ENCODE measurements at regions not wholly inside any gene's neighbourhood (a gene's known extent, or its start where the extent isn't known, plus 50 kb on each side); places are given as distances from the start of the nearest gene placed in this dataset.

- no peaks in the 10 kb centered on the region for H3K27me3 ChIP-seq (replicated peaks; ENCODE audit: control insufficient read depth, insufficient read depth, low read length)
- no peak for TF ChIP-seq CTCF (IDR thresholded peaks at IDR 0.05; ENCODE audit: insufficient read depth in 1 of 2, low read depth in 1 of 2, low read length in 1 of 2, severe bottlenecking in 1 of 2, unreplicated experiment in 1 of 2)
- no peak overlapping the region for H3K4me3 ChIP-seq (ENCODE audit: low read depth, low read length)
- ChIA-PET POLR2A (no interaction called here), CTCF (no interaction called here)
- H3K4me3 Mint-ChIP-seq (ENCODE audit: unreplicated experiment), result no peak overlapping the region
- no peaks in the 10 kb centered on the region for H3K36me3 ChIP-seq (ENCODE audit: control insufficient read depth, insufficient read depth, low read length)
- no peaks in the 10 kb centered on the region for H3K4me1 ChIP-seq
- no peak for DNase-seq
- H3K36me3 Mint-ChIP-seq (ENCODE audit: insufficient read depth, unreplicated experiment), result no peaks in the 10 kb centered on the region
- intact Hi-C loops (cut with micrococcal nuclease; ENCODE audit: unreplicated experiment), result no loop called here
- no peak overlapping the region for H3K27ac Mint-ChIP-seq (ENCODE audit: unreplicated experiment)
- no peaks in the 10 kb centered on the region for H3K4me1 Mint-ChIP-seq (ENCODE audit: low read depth, unreplicated experiment)
- H3K27me3 Mint-ChIP-seq (ENCODE audit: insufficient read depth, unreplicated experiment), result no peaks in the 10 kb centered on the region
- H3K9me3 ChIP-seq, result no peaks in the 10 kb centered on the region
- no TSS peak for BruUV-seq (replicated peaks)
- no peaks in the 10 kb centered on the region for H3K9me3 Mint-ChIP-seq (ENCODE audit: unreplicated experiment)
Measured at GRCh38 chr5:44907396-44907795, 98.6 kb downstream of the MRPS30 start.

DNA sequence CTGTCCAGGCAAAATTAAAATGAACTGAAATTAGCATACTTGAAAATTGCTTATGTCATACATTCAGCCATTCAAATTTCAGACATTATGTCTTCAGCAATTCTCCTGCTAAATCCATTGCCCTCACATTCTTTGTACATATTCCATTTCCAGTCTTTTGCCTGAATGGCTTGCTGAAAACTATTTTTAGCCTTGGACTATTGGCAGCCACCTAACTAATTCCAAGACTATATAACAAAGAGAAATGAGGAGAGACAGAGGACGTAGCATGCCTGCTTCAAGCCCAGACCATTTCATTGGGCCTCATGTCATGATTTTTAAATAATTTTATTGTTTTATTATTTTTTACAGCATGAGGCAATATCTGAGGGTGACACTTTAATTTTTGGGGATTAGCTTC, 100.3 kb downstream of the MRPS30 start:
- no peaks in the 10 kb centered on the region for H3K4me1 ChIP-seq
- CTCF ChIA-PET, result no interaction called here
- no TSS peak for BruUV-seq (replicated peaks)
- H3K4me1 Mint-ChIP-seq (ENCODE audit: low read depth, unreplicated experiment), result no peaks in the 10 kb centered on the region
- H3K27ac Mint-ChIP-seq (ENCODE audit: unreplicated experiment), result no peak overlapping the region
- no peaks in the 10 kb centered on the region for H3K9me3 Mint-ChIP-seq (ENCODE audit: unreplicated experiment)
- no peaks in the 10 kb centered on the region for H3K27me3 Mint-ChIP-seq (ENCODE audit: insufficient read depth, unreplicated experiment)
- H3K27me3 ChIP-seq (replicated peaks; ENCODE audit: control insufficient read depth, insufficient read depth, low read length), result no peaks in the 10 kb centered on the region
- intact Hi-C loops (cut with micrococcal nuclease; ENCODE audit: unreplicated experiment), result no loop called here
- no peaks in the 10 kb centered on the region for H3K9me3 ChIP-seq
- H3K36me3 ChIP-seq (ENCODE audit: control insufficient read depth, insufficient read depth, low read length), result no peaks in the 10 kb centered on the region
- H3K36me3 Mint-ChIP-seq (ENCODE audit: insufficient read depth, unreplicated experiment), result no peaks in the 10 kb centered on the region
- H3K4me3 Mint-ChIP-seq (ENCODE audit: unreplicated experiment), result no peak overlapping the region
- no peak overlapping the region for H3K4me3 ChIP-seq (ENCODE audit: low read depth, low read length)
- POLR2A ChIA-PET, result no interaction called here
- no peak for DNase-seq
- no peak for TF ChIP-seq CTCF (IDR thresholded peaks at IDR 0.05; ENCODE audit: insufficient read depth in 1 of 2, low read depth in 1 of 2, low read length in 1 of 2, severe bottlenecking in 1 of 2, unreplicated experiment in 1 of 2)

GRCh38 chr5:44911501-44911900, 102.8 kb downstream of the MRPS30 start:
- H3K4me3 Mint-ChIP-seq (ENCODE audit: unreplicated experiment), result no peak overlapping the region
- no peak for TF ChIP-seq CTCF (IDR thresholded peaks at IDR 0.05; ENCODE audit: insufficient read depth in 1 of 2, low read depth in 1 of 2, low read length in 1 of 2, severe bottlenecking in 1 of 2, unreplicated experiment in 1 of 2)
- H3K27me3 ChIP-seq (replicated peaks; ENCODE audit: control insufficient read depth, insufficient read depth, low read length), result no peaks in the 10 kb centered on the region
- H3K9me3 Mint-ChIP-seq (ENCODE audit: unreplicated experiment), result no peaks in the 10 kb centered on the region
- no peaks in the 10 kb centered on the region for H3K36me3 Mint-ChIP-seq (ENCODE audit: insufficient read depth, unreplicated experiment)
- H3K4me1 ChIP-seq, result no peaks in the 10 kb centered on the region
- no peaks in the 10 kb centered on the region for H3K9me3 ChIP-seq
- no peak overlapping the region for H3K27ac Mint-ChIP-seq (ENCODE audit: unreplicated experiment)
- CTCF ChIA-PET, result no interaction called here
- intact Hi-C loops (cut with micrococcal nuclease; ENCODE audit: unreplicated experiment), result no loop called here
- H3K27me3 Mint-ChIP-seq (ENCODE audit: insufficient read depth, unreplicated experiment), result no peaks in the 10 kb centered on the region
- POLR2A ChIA-PET, result no interaction called here
- no peaks in the 10 kb centered on the region for H3K4me1 Mint-ChIP-seq (ENCODE audit: low read depth, unreplicated experiment)
- H3K4me3 ChIP-seq (ENCODE audit: low read depth, low read length), result no peak overlapping the region
- no peak for DNase-seq
- no peaks in the 10 kb centered on the region for H3K36me3 ChIP-seq (ENCODE audit: control insufficient read depth, insufficient read depth, low read length)
- no TSS peak for BruUV-seq (replicated peaks)
